ENCODE measurements at regions not wholly inside any gene's neighbourhood (a gene's known extent, or its start where the extent isn't known, plus 50 kb on each side); places are given as distances from the start of the nearest gene placed in this dataset.
A peak's percentile ranks its signal among the peaks of the same experiment; 100 is the strongest.

GRCh38 chr3:150114273-150114672, 143.6 kb upstream of the PFN2 start:
- DNase-seq (ENCODE audit: low spot score) (no peak), ATAC-seq (ENCODE audit: insufficient number of reproducible peaks, low FRiP score, low read depth) (no peak)
- TF ChIP-seq, protein P1, sequence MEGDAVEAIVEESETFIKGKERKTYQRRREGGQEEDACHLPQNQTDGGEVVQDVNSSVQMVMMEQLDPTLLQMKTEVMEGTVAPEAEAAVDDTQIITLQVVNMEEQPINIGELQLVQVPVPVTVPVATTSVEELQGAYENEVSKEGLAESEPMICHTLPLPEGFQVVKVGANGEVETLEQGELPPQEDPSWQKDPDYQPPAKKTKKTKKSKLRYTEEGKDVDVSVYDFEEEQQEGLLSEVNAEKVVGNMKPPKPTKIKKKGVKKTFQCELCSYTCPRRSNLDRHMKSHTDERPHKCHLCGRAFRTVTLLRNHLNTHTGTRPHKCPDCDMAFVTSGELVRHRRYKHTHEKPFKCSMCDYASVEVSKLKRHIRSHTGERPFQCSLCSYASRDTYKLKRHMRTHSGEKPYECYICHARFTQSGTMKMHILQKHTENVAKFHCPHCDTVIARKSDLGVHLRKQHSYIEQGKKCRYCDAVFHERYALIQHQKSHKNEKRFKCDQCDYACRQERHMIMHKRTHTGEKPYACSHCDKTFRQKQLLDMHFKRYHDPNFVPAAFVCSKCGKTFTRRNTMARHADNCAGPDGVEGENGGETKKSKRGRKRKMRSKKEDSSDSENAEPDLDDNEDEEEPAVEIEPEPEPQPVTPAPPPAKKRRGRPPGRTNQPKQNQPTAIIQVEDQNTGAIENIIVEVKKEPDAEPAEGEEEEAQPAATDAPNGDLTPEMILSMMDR (IDR thresholded peaks at IDR 0.05): no peak
- Histone ChIP-seq H3K27ac (no peak overlapping the region), H3K36me3 (no peaks in the 10 kb centered on the region), H3K4me3 (no peak overlapping the region), H3K4me1 (ENCODE audit: control insufficient read depth in 1 of 2, low read depth in 2 of 2) (peaks cover 3 to 18% of the 10 kb centered on the region in 2 donors), H3K9me3 (no peaks in the 10 kb centered on the region), H3K27me3 (replicated peaks; ENCODE audit: insufficient read depth) (no peaks in the 10 kb centered on the region)

- no peak for DNase-seq (ENCODE audit: low spot score)
- ATAC-seq (ENCODE audit: insufficient number of reproducible peaks, low FRiP score, low read depth): no peak
- peaks cover 3 to 26% of the 10 kb centered on the region in 2 donors for H3K4me1 ChIP-seq (ENCODE audit: control insufficient read depth in 1 of 2, low read depth in 2 of 2)
- no peaks in the 10 kb centered on the region for H3K27me3 ChIP-seq (replicated peaks; ENCODE audit: insufficient read depth)
- TF ChIP-seq, protein P1 (IDR thresholded peaks at IDR 0.05): no peak
- H3K36me3 ChIP-seq: no peaks in the 10 kb centered on the region
- no peaks in the 10 kb centered on the region for H3K9me3 ChIP-seq
- no peak overlapping the region for H3K4me3 ChIP-seq
- H3K27ac ChIP-seq: no peak overlapping the region
Observed at GRCh38 chr3:150110097-150110496, 139.4 kb upstream of the PFN2 start.

GRCh38 chr3:150107429-150108175, 136.9 kb upstream of the PFN2 start:
- ATAC-seq (ENCODE audit: insufficient number of reproducible peaks, low FRiP score, low read depth) (no peak), DNase-seq (ENCODE audit: low spot score) (no peak)
- TF ChIP-seq, protein P1 (IDR thresholded peaks at IDR 0.05): no peak
- Histone ChIP-seq H3K4me3 (no peak overlapping the region), H3K27ac (peak overlapping the region; percentile 12 to 26), H3K27me3 (replicated peaks; ENCODE audit: insufficient read depth) (no peaks in the 10 kb centered on the region), H3K36me3 (no peaks in the 10 kb centered on the region), H3K4me1 (ENCODE audit: control insufficient read depth in 1 of 2, low read depth in 2 of 2) (peaks cover 0 to 18% of the 10 kb centered on the region in 2 donors), H3K9me3 (no peaks in the 10 kb centered on the region)

DNA sequence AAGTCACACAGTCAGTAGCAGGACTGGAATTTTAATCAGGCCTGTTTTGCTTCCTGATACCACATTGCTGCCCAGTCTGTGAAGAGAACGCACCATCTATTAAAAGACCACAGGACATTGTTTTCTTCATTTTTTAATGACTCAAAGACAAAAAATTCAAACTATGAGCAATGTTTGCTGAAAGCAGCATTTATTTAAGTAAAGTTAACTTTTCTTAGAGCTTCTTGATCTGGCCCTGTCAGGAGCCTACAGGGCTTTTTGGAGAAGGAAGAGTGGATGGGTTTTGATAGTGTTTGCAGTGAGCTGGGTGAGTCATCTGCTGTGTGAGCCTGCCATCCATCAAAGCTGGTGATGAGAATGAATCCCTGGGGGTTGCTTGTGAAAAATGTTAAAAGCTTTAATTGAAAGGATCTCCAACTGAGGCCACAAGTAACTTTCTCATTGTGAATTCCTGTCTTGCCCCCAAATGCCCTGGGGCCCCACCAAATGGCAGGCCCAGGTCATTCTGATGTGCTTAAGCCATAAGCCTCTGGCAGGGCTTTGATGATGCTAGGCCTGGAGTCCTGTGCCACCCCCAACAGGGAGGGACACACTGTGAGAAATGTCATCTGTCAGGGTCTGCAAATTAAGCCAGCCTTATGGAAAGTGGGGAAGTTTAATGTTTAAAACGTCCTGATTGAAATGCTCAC, 136.2 kb upstream of the PFN2 start:
- H3K27ac ChIP-seq: peak overlapping the region; percentile 12 to 26
- DNase-seq (ENCODE audit: low spot score): no peak
- peak; percentile 34 for ATAC-seq (ENCODE audit: insufficient number of reproducible peaks, low FRiP score, low read depth)

More for the DNA sequence above, 136.2 kb upstream of the PFN2 start:
- Histone ChIP-seq H3K4me3 (no peak overlapping the region), H3K36me3 (no peaks in the 10 kb centered on the region), H3K9me3 (peaks cover under 1% of the 10 kb centered on the region), H3K4me1 (ENCODE audit: control insufficient read depth in 1 of 2, low read depth in 2 of 2) (peaks cover 0 to 18% of the 10 kb centered on the region in 2 donors), H3K27me3 (replicated peaks; ENCODE audit: insufficient read depth) (no peaks in the 10 kb centered on the region)
- TF ChIP-seq, protein P1 (IDR thresholded peaks at IDR 0.05): no peak
